ENCODE measurements at regions not wholly inside any gene's neighbourhood (a gene's known extent, or its start where the extent isn't known, plus 50 kb on each side); places are given as distances from the start of the nearest gene placed in this dataset.
A peak's percentile ranks its signal among the peaks of the same experiment; 100 is the strongest.
"Not testable (repeated sequence)": the region's sequence is repeated elsewhere in the genome, so short reads cannot be mapped to it uniquely, and the experiment has no call there.

DNA sequence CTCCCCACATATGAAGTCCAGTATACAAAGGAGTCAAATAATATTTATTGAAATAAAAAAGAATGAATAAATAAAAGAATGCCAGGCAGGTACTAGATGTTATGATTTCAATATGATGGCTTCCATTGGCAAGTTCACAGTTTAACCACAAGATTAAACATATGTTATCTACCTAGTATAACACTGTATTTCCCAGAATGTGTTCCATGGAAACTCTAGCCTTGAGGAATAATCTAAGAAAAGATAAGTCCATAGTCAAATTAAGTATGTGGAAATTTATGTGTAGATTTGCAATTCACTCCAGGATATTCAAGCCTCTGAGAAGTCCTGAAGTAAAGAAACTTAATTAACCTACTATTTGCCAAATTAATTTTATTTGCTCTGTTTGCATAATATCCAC, 71.1 kb upstream of the FMNL2 start:
- DNase-seq (ENCODE audit: low read depth) = no peak
- no peak overlapping the region for H3K4me3 ChIP-seq (replicated peaks; ENCODE audit: low read depth, low read length)
- TF ChIP-seq, protein P1, sequence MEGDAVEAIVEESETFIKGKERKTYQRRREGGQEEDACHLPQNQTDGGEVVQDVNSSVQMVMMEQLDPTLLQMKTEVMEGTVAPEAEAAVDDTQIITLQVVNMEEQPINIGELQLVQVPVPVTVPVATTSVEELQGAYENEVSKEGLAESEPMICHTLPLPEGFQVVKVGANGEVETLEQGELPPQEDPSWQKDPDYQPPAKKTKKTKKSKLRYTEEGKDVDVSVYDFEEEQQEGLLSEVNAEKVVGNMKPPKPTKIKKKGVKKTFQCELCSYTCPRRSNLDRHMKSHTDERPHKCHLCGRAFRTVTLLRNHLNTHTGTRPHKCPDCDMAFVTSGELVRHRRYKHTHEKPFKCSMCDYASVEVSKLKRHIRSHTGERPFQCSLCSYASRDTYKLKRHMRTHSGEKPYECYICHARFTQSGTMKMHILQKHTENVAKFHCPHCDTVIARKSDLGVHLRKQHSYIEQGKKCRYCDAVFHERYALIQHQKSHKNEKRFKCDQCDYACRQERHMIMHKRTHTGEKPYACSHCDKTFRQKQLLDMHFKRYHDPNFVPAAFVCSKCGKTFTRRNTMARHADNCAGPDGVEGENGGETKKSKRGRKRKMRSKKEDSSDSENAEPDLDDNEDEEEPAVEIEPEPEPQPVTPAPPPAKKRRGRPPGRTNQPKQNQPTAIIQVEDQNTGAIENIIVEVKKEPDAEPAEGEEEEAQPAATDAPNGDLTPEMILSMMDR (IDR thresholded peaks at IDR 0.05; ENCODE audit: low read length, missing control alignments) = no peak

DNA sequence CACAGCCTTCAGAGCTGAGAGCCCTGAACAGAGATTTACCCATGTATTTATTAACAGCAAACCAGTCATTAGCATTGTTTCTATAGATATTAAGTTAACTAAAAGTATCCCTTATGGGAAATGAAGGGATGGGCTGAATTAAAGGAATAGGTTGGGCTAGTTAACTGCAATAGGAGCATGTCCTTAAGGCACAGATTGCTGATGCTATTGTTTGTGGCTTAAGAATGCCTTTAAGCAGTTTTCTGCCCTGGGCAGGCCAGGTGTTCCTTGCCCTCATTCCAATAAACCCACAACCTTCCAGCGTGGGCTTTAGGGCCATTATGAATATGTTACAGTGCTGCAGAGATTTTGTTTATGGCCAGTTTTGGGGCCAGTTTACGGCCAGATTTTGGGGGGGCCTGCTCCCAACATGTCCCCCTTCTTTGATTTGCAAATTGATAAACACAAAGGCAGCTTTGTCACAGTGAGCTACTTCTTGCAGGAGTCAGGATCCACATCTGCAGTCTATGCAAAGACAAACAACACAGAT, 61.2 kb upstream of the FMNL2 start:
- not testable (repeated sequence) for DNase-seq (ENCODE audit: low read depth); H3K4me3 ChIP-seq (replicated peaks; ENCODE audit: low read depth, low read length)

DNA sequence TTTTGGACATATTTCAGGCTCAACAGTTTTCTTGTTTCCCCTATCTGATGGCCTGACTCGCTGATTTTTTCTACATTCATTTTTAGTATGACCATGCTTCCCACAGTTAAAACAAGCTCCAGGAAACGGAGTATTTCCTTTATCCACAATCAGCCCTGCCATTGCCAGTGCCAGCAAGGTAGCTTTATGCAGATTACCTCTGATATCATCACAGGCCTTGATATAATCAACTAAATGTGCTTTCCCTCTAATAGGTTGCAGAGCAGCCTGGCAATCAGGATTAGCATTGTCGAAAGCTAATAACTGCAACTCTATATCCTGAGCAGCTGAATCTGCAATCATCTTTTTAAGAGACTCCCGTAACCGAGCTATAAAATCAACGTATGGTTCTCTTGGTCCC, 57.1 kb upstream of the FMNL2 start:
- DNase-seq (ENCODE audit: low read depth); H3K4me3 ChIP-seq (replicated peaks; ENCODE audit: low read depth, low read length): not testable (repeated sequence)

DNA sequence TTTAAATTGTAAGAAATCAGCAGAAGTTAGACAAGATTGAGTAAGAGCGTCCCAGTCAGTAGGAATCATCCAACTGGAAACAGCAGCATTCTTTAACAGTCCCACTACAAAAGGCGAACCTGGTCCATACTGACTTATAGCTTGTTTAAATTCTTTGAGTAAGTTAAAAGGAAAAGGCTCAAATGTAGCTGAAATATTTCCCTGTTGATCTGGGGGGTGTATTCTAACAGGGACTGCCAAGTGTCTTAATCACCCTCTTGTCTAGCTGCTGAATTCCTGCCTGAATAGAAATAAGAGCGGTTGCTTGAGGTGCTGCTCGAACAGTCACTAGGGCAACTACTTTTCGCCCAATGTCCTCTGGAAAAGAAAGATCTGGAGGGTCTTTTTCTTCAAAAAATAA, 56.4 kb upstream of the FMNL2 start:
- DNase-seq (ENCODE audit: low read depth) = no peak
- TF ChIP-seq, protein P1 (IDR thresholded peaks at IDR 0.05; ENCODE audit: low read length, missing control alignments) = no peak
- H3K4me3 ChIP-seq (replicated peaks; ENCODE audit: low read depth, low read length) = no peak overlapping the region

DNA sequence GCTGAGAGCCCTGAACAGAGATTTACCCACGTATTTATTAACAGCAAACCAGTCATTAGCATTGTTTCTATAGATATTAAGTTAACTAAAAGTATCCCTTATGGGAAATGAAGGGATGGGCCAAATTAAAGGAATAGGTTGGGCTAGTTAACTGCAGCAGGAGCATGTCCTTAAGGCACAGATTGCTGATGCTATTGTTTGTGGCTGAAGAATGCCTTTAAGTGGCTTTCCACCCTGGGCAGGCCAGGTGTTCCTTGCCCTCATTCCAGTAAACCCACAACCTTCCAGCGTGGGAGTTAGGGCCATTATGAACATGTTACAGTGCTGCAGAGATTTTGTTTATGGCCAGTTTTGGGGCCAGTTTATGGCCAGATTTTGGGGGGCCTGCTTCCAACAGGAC, 55.6 kb upstream of the FMNL2 start:
- not testable (repeated sequence) for DNase-seq (ENCODE audit: low read depth); H3K4me3 ChIP-seq (replicated peaks; ENCODE audit: low read depth, low read length)

DNA sequence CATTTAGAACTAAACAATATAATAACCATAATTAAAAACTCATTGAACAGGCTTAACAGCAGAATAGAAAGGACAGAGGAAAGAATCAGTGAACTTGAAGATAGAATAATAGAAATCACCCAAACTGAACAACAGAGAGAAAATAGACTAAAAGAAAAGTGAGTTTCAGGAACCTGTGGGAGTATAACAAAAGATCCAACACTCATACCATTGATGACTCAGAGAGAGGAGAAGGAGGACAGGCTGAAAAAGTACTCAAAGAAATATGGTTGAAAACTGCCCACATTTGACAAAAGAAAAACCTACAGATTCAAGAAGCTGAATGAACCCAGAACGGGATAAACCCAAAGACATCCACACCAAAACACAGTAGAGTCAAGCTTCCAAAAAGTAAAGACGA, 54.2 kb upstream of the FMNL2 start:
- peak; percentile 39 for DNase-seq (ENCODE audit: low read depth)
- H3K4me3 ChIP-seq (replicated peaks; ENCODE audit: low read depth, low read length) = no peak overlapping the region
- TF ChIP-seq, protein P1 (IDR thresholded peaks at IDR 0.05; ENCODE audit: low read length, missing control alignments) = no peak

DNA sequence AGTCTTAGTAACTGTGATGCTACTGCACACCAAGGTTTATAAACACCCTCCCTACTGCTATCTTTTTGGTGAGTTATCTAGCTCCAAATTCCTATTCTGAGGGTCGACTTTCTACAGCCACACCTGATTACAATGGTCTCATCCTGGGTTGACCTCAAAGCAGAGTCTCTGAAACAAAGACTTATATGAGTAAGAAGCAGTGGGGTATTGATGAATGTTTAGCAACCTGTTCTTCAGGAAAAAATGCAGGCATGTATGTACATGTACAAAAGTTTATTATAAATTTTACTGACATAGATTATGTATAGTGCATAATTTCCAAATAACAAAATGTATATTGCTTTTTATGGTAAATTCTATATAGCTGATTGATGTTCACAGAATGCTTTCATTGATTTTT, 51.6 kb upstream of the FMNL2 start:
- TF ChIP-seq, protein P1 (IDR thresholded peaks at IDR 0.05; ENCODE audit: low read length, missing control alignments) = no peak
- no peak for DNase-seq (ENCODE audit: low read depth)
- H3K4me3 ChIP-seq (replicated peaks; ENCODE audit: low read depth, low read length) = no peak overlapping the region

DNA sequence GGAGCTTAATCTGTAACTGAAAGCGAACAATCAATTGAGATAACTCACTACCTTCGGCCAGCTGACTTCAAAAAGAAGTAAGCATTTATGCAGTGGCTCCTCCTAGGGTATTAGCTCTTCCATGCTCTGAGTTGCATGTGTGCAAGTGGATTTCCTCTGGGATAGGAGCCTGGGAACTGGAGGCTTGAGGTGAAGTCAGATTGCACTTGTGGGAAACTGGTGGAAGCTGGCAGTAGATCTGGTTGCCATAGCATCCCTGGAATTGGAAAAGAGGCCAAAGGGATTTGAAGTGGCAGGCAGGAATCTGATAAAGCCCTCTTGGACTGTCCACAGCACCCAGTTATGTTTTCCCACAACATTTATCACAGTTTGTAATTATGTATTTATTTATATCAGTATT, 50.6 kb upstream of the FMNL2 start:
- TF ChIP-seq, protein P1 (IDR thresholded peaks at IDR 0.05; ENCODE audit: low read length, missing control alignments) = no peak
- H3K4me3 ChIP-seq (replicated peaks; ENCODE audit: low read depth, low read length) = no peak overlapping the region
- no peak for DNase-seq (ENCODE audit: low read depth)
